ENCODE measurements at regions not wholly inside any gene's neighbourhood (a gene's known extent, or its start where the extent isn't known, plus 50 kb on each side); places are given as distances from the start of the nearest gene placed in this dataset.

- no peaks in the 10 kb centered on the region for H3K4me1 ChIP-seq
- no peak overlapping the region for H3K27ac ChIP-seq
- no peaks in the 10 kb centered on the region for H3K9me3 ChIP-seq
- no peaks in the 10 kb centered on the region for H3K36me3 ChIP-seq
- intact Hi-C loops (cut with DNase I; ENCODE audit: low total_unique reads), result no loop called here
- no peak for DNase-seq (ENCODE audit: low spot score in 2 of 2)
- H3K4me3 ChIP-seq, result no peak overlapping the region
- H3K27me3 ChIP-seq, result peaks cover 0 to 7% of the 10 kb centered on the region in 2 donors
- TF ChIP-seq CTCF (IDR thresholded peaks at IDR 0.05) (no peak), POLR2AphosphoS5 (IDR thresholded peaks at IDR 0.05) (no peak), POLR2A (IDR thresholded peaks at IDR 0.05) (no peak)
Measured at GRCh38 chr6:12657884-12658283, 58.7 kb upstream of the PHACTR1 start.

- TF ChIP-seq POLR2AphosphoS5 (IDR thresholded peaks at IDR 0.05) (no peak), POLR2A (IDR thresholded peaks at IDR 0.05) (no peak), CTCF (IDR thresholded peaks at IDR 0.05) (no peak)
- Histone ChIP-seq H3K9me3 (no peaks in the 10 kb centered on the region), H3K36me3 (no peaks in the 10 kb centered on the region), H3K27ac (no peak overlapping the region), H3K27me3 (peaks cover 0 to 7% of the 10 kb centered on the region in 2 donors), H3K4me3 (no peak overlapping the region), H3K4me1 (no peaks in the 10 kb centered on the region)
- intact Hi-C loops (cut with DNase I; ENCODE audit: low total_unique reads), result no loop called here
- no peak for DNase-seq (ENCODE audit: low spot score in 2 of 2)
Measured at GRCh38 chr6:12661432-12662089, 55.0 kb upstream of the PHACTR1 start.

All from breast epithelium (tissue), 4 donors.